HG02970 (cell line): ENCODE measurements at regions not wholly inside any gene's neighbourhood (a gene's known extent, or its start where the extent isn't known, plus 50 kb on each side); places are given as distances from the start of the nearest gene placed in this dataset.

Experiments used
- ATAC-seq: cut with Tn5 transposase; IDR thresholded peaks from one replicate; pipeline ENCODE4 v1.9.1; 2021; ENCODE audit warnings: mild to moderate bottlenecking, moderate library complexity, moderate number of reproducible peaks; ENCODE audit not compliant: unreplicated experiment, low FRiP score

DNA sequence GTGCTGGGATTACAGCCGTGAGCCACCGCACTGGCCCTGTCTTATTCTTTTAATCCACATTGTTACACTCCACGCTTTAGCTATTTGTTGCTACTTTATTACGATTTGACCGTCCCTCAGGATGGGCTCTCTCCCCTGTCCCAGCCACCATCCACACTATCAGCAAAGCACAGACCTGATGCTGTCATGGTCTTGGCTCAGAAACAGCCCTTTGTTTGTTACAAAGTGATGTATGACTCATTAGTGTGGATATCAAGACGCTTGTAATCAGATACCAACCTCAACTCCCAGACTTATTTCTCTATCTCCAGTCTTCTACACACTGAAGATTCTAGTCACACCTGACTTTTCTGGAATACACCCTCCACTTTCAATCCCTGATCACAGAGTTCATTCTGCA is 84.6 kb upstream of the FREM2 start:
- no peak for ATAC-seq

GRCh38 chr13:38606699-38607535 is 80.0 kb upstream of the FREM2 start:
- ATAC-seq = no peak

- ATAC-seq = no peak
These were observed 68.9 kb upstream of the FREM2 start for GRCh38 chr13:38617936-38618335.

DNA sequence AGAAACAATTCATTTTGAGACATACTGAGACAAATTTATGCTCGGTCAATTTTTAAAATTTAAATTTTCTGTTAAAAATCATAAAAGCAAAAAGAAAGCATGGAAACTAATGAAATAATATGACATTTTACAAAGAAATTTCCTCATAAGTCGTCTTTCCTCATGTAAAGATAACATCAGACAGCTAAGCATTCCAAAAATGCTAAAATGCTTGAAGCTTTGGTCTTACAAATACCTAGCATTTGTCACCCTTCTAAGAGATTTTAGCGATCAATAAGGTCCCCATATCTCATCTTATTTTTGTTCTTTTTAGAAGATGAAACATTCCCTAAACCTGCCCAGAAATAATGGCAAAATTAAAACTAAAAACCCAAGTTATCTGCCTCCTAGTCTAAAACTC is 68.5 kb upstream of the FREM2 start:
- no peak for ATAC-seq

DNA sequence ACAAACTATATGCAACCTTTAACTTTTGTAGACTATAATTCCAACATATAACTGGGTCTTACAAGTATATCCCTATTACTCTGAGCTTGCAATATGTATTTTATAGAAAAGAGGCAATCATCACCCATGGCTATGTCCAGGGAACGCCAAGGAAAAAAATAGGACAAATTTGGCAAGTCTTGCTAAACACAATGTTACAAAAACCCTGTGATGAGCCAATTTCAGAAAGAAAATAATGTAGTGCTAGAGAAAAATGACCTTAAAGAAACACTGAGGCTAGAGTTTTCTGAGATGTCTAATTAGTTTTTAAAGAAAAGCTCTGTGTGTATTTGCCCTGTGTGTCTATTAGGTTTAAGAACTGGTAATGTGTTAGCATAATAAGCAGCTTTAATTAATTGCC is 68.0 kb upstream of the FREM2 start:
- no peak for ATAC-seq

DNA sequence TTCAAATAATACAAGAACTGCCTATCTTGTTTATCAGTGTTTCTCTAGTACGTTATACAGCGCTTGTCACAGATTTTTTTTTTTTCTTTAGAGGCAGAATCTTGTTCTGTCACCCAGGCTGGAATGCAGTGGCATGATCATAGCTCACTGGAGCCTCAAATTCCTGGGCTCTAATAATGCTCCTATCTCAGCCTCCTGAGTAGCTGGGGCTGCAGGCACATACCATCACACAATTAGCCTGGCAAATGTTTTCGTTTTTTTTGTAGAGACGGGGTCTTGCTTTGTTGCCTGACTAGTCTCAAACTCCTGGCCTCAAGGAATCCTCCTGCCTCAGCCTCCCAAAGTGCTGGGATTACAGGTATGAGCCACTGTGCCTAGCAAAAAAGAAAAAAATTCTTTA is 66.0 kb upstream of the FREM2 start:
- ATAC-seq = no peak

GRCh38 chr13:38624822-38625221 is 62.1 kb upstream of the FREM2 start:
- no peak for ATAC-seq

GRCh38 chr13:38628554-38628953 is 58.3 kb upstream of the FREM2 start:
- ATAC-seq = no peak

DNA sequence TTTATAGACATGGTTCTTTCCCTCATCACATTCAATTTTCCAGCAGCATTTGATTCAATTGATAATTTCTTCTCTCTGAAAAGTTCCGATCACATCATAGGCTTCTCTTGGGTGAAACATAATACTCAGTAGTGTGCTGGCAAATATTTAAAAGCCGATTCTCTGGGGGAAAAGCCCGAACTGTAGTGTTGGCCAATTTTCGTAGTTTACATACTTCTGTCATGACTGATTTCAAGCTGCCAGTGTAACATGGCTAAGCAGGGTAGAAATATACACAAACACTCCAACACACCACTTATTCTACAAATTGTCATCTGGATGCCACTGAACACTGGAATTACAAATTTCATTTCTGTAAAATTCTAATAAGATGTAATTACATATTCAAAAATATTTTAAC is 56.1 kb upstream of the FREM2 start:
- ATAC-seq = no peak

- no peak for ATAC-seq
These were observed 51.8 kb upstream of the FREM2 start for GRCh38 chr13:38635030-38635429.

GRCh38 chr13:38636073-38636472 is 50.8 kb upstream of the FREM2 start:
- ATAC-seq = no peak

DNA sequence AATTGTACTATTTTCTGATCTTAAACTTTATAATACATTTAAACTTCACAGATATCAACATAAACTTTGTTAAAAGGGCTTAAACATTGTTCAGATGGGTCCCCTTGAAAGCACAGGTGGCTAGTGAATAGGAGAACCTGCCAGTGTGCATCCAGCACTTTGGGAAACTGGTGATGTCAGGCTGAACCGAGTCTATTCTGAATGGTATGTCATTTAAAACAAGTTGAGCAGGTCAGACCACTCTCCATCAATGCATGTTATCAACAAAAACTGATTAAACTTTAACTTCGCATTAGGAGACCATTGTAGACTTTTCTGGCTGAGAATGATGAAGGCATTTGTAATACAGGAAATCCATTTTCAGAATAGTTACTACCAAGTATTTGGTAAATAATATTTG is 50.1 kb upstream of the FREM2 start:
- no peak for ATAC-seq
